ENCODE measurements at regions not wholly inside any gene's neighbourhood (a gene's known extent, or its start where the extent isn't known, plus 50 kb on each side); places are given as distances from the start of the nearest gene placed in this dataset.

- TF ChIP-seq TAF1 (IDR thresholded peaks at IDR 0.05; ENCODE audit: low read depth, low read length) (no peak), POLR2A (IDR thresholded peaks at IDR 0.05; ENCODE audit: low read depth, low read length) (no peak), SPI1 (IDR thresholded peaks at IDR 0.05; ENCODE audit: low read depth, low read length) (no peak), POLR2AphosphoS5 (IDR thresholded peaks at IDR 0.05; ENCODE audit: low read depth, low read length) (no peak)
These were observed 620.3 kb upstream of the CCDC54 start for GRCh38 chr3:106756901-106757300.

All from GM12891 (cell line).